Sigmoid colon (tissue), 4 donors: ENCODE measurements at regions not wholly inside any gene's neighbourhood (a gene's known extent, or its start where the extent isn't known, plus 50 kb on each side); places are given as distances from the start of the nearest gene placed in this dataset.

Experiments
- CTCF ChIP-seq, 4 experiments: fragments of 450-650 bp in 3 of 4; fragments of 200-600 bp in 1 of 4; IDR thresholded peaks; one replicate each; pipeline ENCODE4 v1.5.1; 2016 to 2019; ENCODE audit warnings: antibody characterized with exemption in 4 of 4, mild to moderate bottlenecking in 3 of 4, moderate library complexity in 2 of 4
- POLR2A ChIP-seq, 2 donors: fragments of 450-650 bp; IDR thresholded peaks; one replicate each; pipeline ENCODE4 v1.6.1; 2016; ENCODE audit warnings: antibody characterized with exemption in 2 of 2, mild to moderate bottlenecking in 2 of 2, moderate library complexity in 2 of 2
- POLR2AphosphoS5 ChIP-seq, 4 donors: sonication (generic); formaldehyde crosslinking; IDR thresholded peaks; one replicate each; pipeline ENCODE4 v1.6.1; 2017; ENCODE audit warnings: antibody characterized with exemption in 4 of 4

DNA sequence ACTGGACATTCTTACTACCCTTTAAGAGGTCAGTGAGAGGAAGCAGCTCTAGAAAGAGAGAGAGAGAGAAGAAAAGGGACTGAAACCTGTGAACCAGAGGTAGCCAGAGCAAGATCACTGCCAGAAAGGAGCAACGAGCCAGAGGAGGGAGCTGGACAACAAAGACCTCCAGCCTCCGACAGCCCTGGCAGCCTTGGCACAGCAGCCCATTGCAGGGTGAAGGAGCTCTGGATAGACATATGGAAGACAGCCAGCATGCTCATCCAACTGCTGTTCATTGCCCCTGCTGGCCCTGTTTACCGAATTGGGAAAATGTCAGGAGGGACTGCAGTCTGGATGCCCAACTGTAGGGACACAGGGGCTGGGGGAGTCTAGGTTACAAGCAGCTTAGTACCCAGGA, 228.4 kb upstream of the SLC35G4 start:
- TF ChIP-seq CTCF (IDR thresholded peaks at IDR 0.05): no peak
- TF ChIP-seq POLR2AphosphoS5 (IDR thresholded peaks at IDR 0.05): no peak
- TF ChIP-seq POLR2A (IDR thresholded peaks at IDR 0.05): no peak
